HFFc6 (cell line): ENCODE measurements at regions not wholly inside any gene's neighbourhood (a gene's known extent, or its start where the extent isn't known, plus 50 kb on each side); places are given as distances from the start of the nearest gene placed in this dataset.

Experiments
- DNase-seq: peaks from one replicate; pipeline ENCODE4 v3.0.0-alpha.2; 2018
- H3K27ac Mint-ChIP-seq: 2 replicates; pipeline ENCODE4 v1.8.0; 2020; ENCODE audit warnings: mild to moderate bottlenecking, mixed read lengths
- H3K27me3 Mint-ChIP-seq: 2 replicates; pipeline ENCODE4 v1.8.0; 2021; ENCODE audit warnings: mild to moderate bottlenecking, moderate library complexity, mixed read lengths; ENCODE audit not compliant: insufficient read depth
- H3K36me3 Mint-ChIP-seq: 2 replicates; pipeline ENCODE4 v1.8.0; 2021; ENCODE audit warnings: low read depth, mixed read lengths
- H3K4me1 Mint-ChIP-seq: 2 replicates; pipeline ENCODE4 v1.8.0; 2020; ENCODE audit warnings: low read depth, mixed read lengths
- H3K4me3 Mint-ChIP-seq: 2 replicates; pipeline ENCODE4 v1.8.0; 2020; ENCODE audit warnings: mild to moderate bottlenecking, moderate library complexity, mixed read lengths
- H3K9me3 Mint-ChIP-seq: 2 replicates; pipeline ENCODE4 v1.8.0; 2020; ENCODE audit warnings: mild to moderate bottlenecking, mixed read lengths
- CTCF ChIP-seq: fragments of 200-600 bp; sonication (generic); IDR thresholded peaks from 2 replicates; pipeline ENCODE4 v1.5.0; 2021; ENCODE audit warnings: antibody characterized with exemption, mild to moderate bottlenecking

GRCh38 chr20:55616367-55616766, 389.0 kb downstream of the CBLN4 start:
- no peak for DNase-seq
- Mint-ChIP-seq H3K27ac (no peak overlapping the region), H3K4me3 (no peak overlapping the region), H3K9me3 (peaks cover 49% of the 10 kb centered on the region), H3K27me3 (no peaks in the 10 kb centered on the region), H3K36me3 (no peaks in the 10 kb centered on the region), H3K4me1 (no peaks in the 10 kb centered on the region)
- no peak for TF ChIP-seq CTCF

DNA sequence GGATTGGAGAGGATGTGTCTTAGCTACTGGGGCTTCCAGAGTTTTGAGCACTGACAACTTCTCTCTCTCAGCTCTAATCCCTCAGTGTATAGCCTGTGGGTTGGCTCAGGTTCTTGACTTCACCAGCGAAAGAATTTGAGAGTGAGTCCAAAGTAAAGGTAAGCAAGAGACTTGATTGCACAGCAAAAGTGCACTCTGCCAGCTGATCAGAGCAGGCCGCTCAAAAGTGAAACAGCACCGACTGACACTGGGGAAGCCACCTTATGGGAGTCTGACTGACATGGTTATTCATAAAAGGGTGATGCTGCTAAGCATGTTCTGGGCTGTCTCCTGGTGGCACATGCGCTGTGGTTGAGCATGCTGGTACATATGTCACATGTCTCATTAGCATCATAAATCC, 389.5 kb downstream of the CBLN4 start:
- Mint-ChIP-seq H3K4me1 (no peaks in the 10 kb centered on the region), H3K9me3 (peaks cover 50% of the 10 kb centered on the region), H3K4me3 (no peak overlapping the region), H3K36me3 (no peaks in the 10 kb centered on the region), H3K27me3 (no peaks in the 10 kb centered on the region), H3K27ac (no peak overlapping the region)
- TF ChIP-seq CTCF, result no peak
- DNase-seq, result no peak

- H3K27me3 Mint-ChIP-seq, result no peaks in the 10 kb centered on the region
- peaks cover 52% of the 10 kb centered on the region for H3K9me3 Mint-ChIP-seq
- no peak for DNase-seq
- H3K36me3 Mint-ChIP-seq, result no peaks in the 10 kb centered on the region
- H3K27ac Mint-ChIP-seq, result no peak overlapping the region
- H3K4me1 Mint-ChIP-seq, result no peaks in the 10 kb centered on the region
- H3K4me3 Mint-ChIP-seq, result no peak overlapping the region
- no peak for TF ChIP-seq CTCF
Measured at GRCh38 chr20:55614220-55614757, 391.0 kb downstream of the CBLN4 start.

DNA sequence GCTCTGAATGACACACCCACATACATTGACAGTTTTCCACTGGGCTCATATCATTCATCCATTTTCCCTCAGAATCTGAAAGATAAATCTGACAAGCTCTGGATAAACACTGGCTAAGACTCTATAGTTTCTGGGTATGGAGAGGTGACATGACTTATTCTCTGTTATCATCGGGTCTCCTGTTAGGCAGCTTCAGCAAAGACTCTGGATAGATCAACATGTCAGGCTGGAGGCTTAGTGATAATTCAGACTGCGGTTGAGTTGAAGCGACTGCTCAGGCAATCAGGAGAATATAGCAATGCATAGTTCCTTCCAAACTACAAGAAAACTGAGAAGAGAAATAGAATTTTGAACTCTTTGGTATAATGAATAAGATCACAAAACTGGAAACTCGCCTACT, 394.6 kb downstream of the CBLN4 start:
- no peaks in the 10 kb centered on the region for H3K4me1 Mint-ChIP-seq
- no peak overlapping the region for H3K4me3 Mint-ChIP-seq
- H3K27me3 Mint-ChIP-seq, result no peaks in the 10 kb centered on the region
- peaks cover 53% of the 10 kb centered on the region for H3K9me3 Mint-ChIP-seq
- no peaks in the 10 kb centered on the region for H3K36me3 Mint-ChIP-seq
- H3K27ac Mint-ChIP-seq, result no peak overlapping the region
- no peak for DNase-seq
- TF ChIP-seq CTCF, result no peak

- no peak for DNase-seq
Measured at GRCh38 chr20:55605594-55605993, 399.7 kb downstream of the CBLN4 start.

More at GRCh38 chr20:55605594-55605993, 399.7 kb downstream of the CBLN4 start:
- TF ChIP-seq CTCF, result no peak
- Mint-ChIP-seq H3K4me1 (no peaks in the 10 kb centered on the region), H3K27ac (no peak overlapping the region), H3K4me3 (no peak overlapping the region), H3K36me3 (no peaks in the 10 kb centered on the region), H3K9me3 (peaks cover 46% of the 10 kb centered on the region), H3K27me3 (no peaks in the 10 kb centered on the region; the same call in 1 of the 2 replicates)
